ENCODE measurements at regions not wholly inside any gene's neighbourhood (a gene's known extent, or its start where the extent isn't known, plus 50 kb on each side); places are given as distances from the start of the nearest gene placed in this dataset.

DNA sequence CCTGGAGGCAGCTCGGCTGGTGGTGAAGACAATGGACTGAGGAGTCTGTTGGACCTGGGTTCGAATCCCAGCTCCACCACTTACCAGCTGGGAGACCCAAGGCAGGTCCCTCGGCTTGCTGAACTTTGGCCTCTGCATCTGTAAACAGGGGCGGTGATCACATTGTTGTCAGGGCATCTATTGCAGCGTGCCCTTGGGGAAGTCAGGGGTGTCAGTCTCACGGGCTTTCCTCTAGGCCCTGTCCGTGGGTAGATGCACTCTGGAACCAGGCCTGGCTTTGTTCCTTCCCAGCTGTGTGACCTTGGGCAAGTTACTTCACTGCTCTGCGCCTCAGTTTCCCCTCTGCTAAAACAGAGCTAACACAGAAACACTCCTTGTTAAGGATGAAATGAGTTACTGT, 68.8 kb upstream of the SLC6A6 start:
- TF ChIP-seq, protein P1, sequence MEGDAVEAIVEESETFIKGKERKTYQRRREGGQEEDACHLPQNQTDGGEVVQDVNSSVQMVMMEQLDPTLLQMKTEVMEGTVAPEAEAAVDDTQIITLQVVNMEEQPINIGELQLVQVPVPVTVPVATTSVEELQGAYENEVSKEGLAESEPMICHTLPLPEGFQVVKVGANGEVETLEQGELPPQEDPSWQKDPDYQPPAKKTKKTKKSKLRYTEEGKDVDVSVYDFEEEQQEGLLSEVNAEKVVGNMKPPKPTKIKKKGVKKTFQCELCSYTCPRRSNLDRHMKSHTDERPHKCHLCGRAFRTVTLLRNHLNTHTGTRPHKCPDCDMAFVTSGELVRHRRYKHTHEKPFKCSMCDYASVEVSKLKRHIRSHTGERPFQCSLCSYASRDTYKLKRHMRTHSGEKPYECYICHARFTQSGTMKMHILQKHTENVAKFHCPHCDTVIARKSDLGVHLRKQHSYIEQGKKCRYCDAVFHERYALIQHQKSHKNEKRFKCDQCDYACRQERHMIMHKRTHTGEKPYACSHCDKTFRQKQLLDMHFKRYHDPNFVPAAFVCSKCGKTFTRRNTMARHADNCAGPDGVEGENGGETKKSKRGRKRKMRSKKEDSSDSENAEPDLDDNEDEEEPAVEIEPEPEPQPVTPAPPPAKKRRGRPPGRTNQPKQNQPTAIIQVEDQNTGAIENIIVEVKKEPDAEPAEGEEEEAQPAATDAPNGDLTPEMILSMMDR (IDR thresholded peaks at IDR 0.05), result no peak
- TF ChIP-seq POLR2A (IDR thresholded peaks at IDR 0.05), result no peak

Measured in thyroid gland (tissue), 4 donors.